T-cell (primary cell): ENCODE measurements at regions not wholly inside any gene's neighbourhood (a gene's known extent, or its start where the extent isn't known, plus 50 kb on each side); places are given as distances from the start of the nearest gene placed in this dataset.

Source experiments
- ATAC-seq, 4 experiments: fragments of 200-7000 bp in 3 of 4; fragments of 150-1000 bp in 1 of 4; cut with Tn5 transposase; replicated peaks in 1 of 4; 1 replicate in 3 of 4; 2 replicates in 1 of 4; pipeline ENCODE4 v1.10.0; 2021; ENCODE audit warnings: moderate library complexity in 3 of 4, mild to moderate bottlenecking in 2 of 4, moderate number of reproducible peaks in 1 of 4
- CTCF ChIA-PET, 2 donors: fragments of 300-600 bp; sonication (Branson Sonifier 250); formaldehyde crosslinking; loops; one replicate each; lab custom pipeline; 2022; ENCODE audit warnings: antibody characterized with exemption in 2 of 2; lab: Charles Lee
- POLR2A ChIA-PET, 2 donors: fragments of 300-600 bp; sonication (Branson Sonifier 250); formaldehyde crosslinking; loops; one replicate each; lab custom pipeline; 2022; ENCODE audit warnings: antibody characterized with exemption in 2 of 2; lab: Charles Lee
- DNase-seq, 35 experiments: peaks; one replicate each; pipeline versions ENCODE4 v3.0.0 to v3.0.0-alpha.2; 2013 to 2023
- H3K27ac ChIP-seq: one replicate; pipeline ENCODE4 v1.5.1; 2013; ENCODE audit warnings: low read length
- H3K27me3 ChIP-seq, 2 experiments: replicated peaks in 1 of 2; 1 replicate in 1 of 2; 2 replicates in 1 of 2; pipeline versions ENCODE4 v1.6.1 to v1.7.0; 2013; ENCODE audit warnings: low read length in 1 of 2, mixed read lengths in 1 of 2; ENCODE audit not compliant: control insufficient read depth in 2 of 2, insufficient read depth in 2 of 2; ENCODE audit errors: extremely low read depth in 1 of 2
- H3K36me3 ChIP-seq, 2 donors: 1 replicate in 1 of 2; 2 replicates in 1 of 2; pipeline versions ENCODE4 v1.6.1 to v1.7.0; 2013; ENCODE audit warnings: low read length in 1 of 2; ENCODE audit not compliant: control insufficient read depth in 2 of 2, insufficient read depth in 1 of 2; ENCODE audit errors: extremely low read depth in 1 of 2
- H3K4me1 ChIP-seq, 2 experiments: 1 replicate in 1 of 2; 2 replicates in 1 of 2; pipeline versions ENCODE4 v1.6.1 to v1.7.0; 2013; ENCODE audit warnings: low read length in 2 of 2, mixed read lengths in 1 of 2; ENCODE audit not compliant: insufficient read depth in 2 of 2, control insufficient read depth in 1 of 2; ENCODE audit errors: extremely low read depth in 1 of 2
- H3K4me3 ChIP-seq, 2 donors: 1 replicate in 1 of 2; 2 replicates in 1 of 2; pipeline versions ENCODE4 v1.5.1 to v1.7.0; 2013; ENCODE audit warnings: mild to moderate bottlenecking in 2 of 2, low read length in 1 of 2, moderate library complexity in 1 of 2; ENCODE audit not compliant: control insufficient read depth in 1 of 2; ENCODE audit errors: extremely low read depth in 1 of 2
- H3K9me3 ChIP-seq: 2 replicates; pipeline ENCODE4 v1.7.0; 2013
- H3K27ac Mint-ChIP-seq, 2 donors: one replicate each; pipeline ENCODE4 v1.8.0; 2020 to 2021; ENCODE audit warnings: mild to moderate bottlenecking in 2 of 2, mixed read lengths in 2 of 2
- H3K27me3 Mint-ChIP-seq, 2 donors: one replicate each; pipeline ENCODE4 v1.8.0; 2021 to 2022; ENCODE audit warnings: mixed read lengths in 2 of 2
- H3K36me3 Mint-ChIP-seq: one replicate; pipeline ENCODE4 v1.8.0; 2021; ENCODE audit warnings: mixed read lengths
- H3K4me1 Mint-ChIP-seq, 3 donors: one replicate each; pipeline ENCODE4 v1.8.0; 2020 to 2022; ENCODE audit warnings: mixed read lengths in 3 of 3, mild to moderate bottlenecking in 1 of 3
- H3K4me3 Mint-ChIP-seq, 3 donors: one replicate each; pipeline ENCODE4 v1.8.0; 2020 to 2022; ENCODE audit warnings: mild to moderate bottlenecking in 3 of 3, mixed read lengths in 3 of 3, moderate library complexity in 3 of 3
- H3K9me3 Mint-ChIP-seq, 3 donors: one replicate each; pipeline ENCODE4 v1.8.0; 2020 to 2022; ENCODE audit warnings: mixed read lengths in 3 of 3
- WGBS: methylation state at CpG from one replicate; pipeline ENCODE4 v1.1.5; 2013; ENCODE audit warnings: missing lambda C conversion rate; ENCODE audit not compliant: insufficient coverage; 5-methylcytosine and 5-hydroxymethylcytosine counted together

- no peak overlapping the region for H3K4me3 ChIP-seq
- POLR2A ChIA-PET, result interaction anchor here in 1 of 2 donors (0.6 kb wide), 1 partner anchor 718 kb away, joined by 8 read pairs; no protein-coding TSS in a partner anchor
- ATAC-seq (no peak), DNase-seq (no peak)
- peaks cover 0 to 5% (median 0%) of the 10 kb centered on the region in 3 donors for H3K9me3 Mint-ChIP-seq
- no peaks in the 10 kb centered on the region for H3K27me3 Mint-ChIP-seq
- H3K27me3 ChIP-seq, result peaks cover 0 to 4% of the 10 kb centered on the region in 2 experiments
- H3K4me3 Mint-ChIP-seq, result no peak overlapping the region
- H3K27ac Mint-ChIP-seq, result no peak overlapping the region
- H3K4me1 ChIP-seq, result peaks cover 0 to 6% of the 10 kb centered on the region in 2 experiments
- no peaks in the 10 kb centered on the region for H3K9me3 ChIP-seq
- CTCF ChIA-PET, result no interaction called here
- WGBS, result no CpG with 5 or more reads among the region's 4 CpGs
- H3K36me3 Mint-ChIP-seq, result no peaks in the 10 kb centered on the region
- no peaks in the 10 kb centered on the region for H3K36me3 ChIP-seq
- H3K27ac ChIP-seq, result no peak overlapping the region
- peaks cover 12 to 18% (median 17%) of the 10 kb centered on the region in 3 donors for H3K4me1 Mint-ChIP-seq
Measured at GRCh38 chr2:106032676-106033075, 161.4 kb downstream of the UXS1 start.

GRCh38 chr2:106030287-106031268, 163.5 kb downstream of the UXS1 start:
- no peaks in the 10 kb centered on the region for H3K27me3 Mint-ChIP-seq
- peaks cover 0 to 4% of the 10 kb centered on the region in 2 experiments for H3K27me3 ChIP-seq
- H3K27ac Mint-ChIP-seq, result no peak overlapping the region
- no peaks in the 10 kb centered on the region for H3K9me3 ChIP-seq
- WGBS, result 74% methylated on average over 8 of the region's 14 CpGs
- H3K9me3 Mint-ChIP-seq, result peaks cover 0 to 5% (median 0%) of the 10 kb centered on the region in 3 donors
- H3K36me3 Mint-ChIP-seq, result no peaks in the 10 kb centered on the region
- H3K27ac ChIP-seq, result no peak overlapping the region
- no peak overlapping the region for H3K4me3 ChIP-seq
- H3K36me3 ChIP-seq, result no peaks in the 10 kb centered on the region
- CTCF ChIA-PET, result no interaction called here
- peaks cover 7 to 13% of the 10 kb centered on the region in 2 experiments for H3K4me1 ChIP-seq
- H3K4me1 Mint-ChIP-seq, result peaks cover 26 to 32% (median 31%) of the 10 kb centered on the region in 3 donors
- ATAC-seq, result no peak
- H3K4me3 Mint-ChIP-seq, result no peak overlapping the region
- POLR2A ChIA-PET, result no interaction called here
- DNase-seq, result no peak

GRCh38 chr2:106028192-106028591, 165.9 kb downstream of the UXS1 start:
- Histone ChIP-seq H3K9me3 (no peaks in the 10 kb centered on the region), H3K4me1 (peaks cover 7 to 13% of the 10 kb centered on the region in 2 experiments), H3K27ac (no peak overlapping the region), H3K4me3 (no peak overlapping the region), H3K36me3 (no peaks in the 10 kb centered on the region), H3K27me3 (no peaks in the 10 kb centered on the region)
- ATAC-seq (peak in 2 of 4 experiments; percentile 36 to 59), DNase-seq (peak in 1 of 35 experiments; percentile 11)
- H3K4me1 Mint-ChIP-seq, result peaks cover 30 to 45% (median 35%) of the 10 kb centered on the region in 3 donors
- 74% methylated on average over 3 of the region's 4 CpGs for WGBS
- H3K9me3 Mint-ChIP-seq, result peaks cover 0 to 4% (median 0%) of the 10 kb centered on the region in 3 donors
- ChIA-PET CTCF (no interaction called here), POLR2A (no interaction called here)
- H3K27me3 Mint-ChIP-seq, result no peaks in the 10 kb centered on the region
- H3K27ac Mint-ChIP-seq, result peak overlapping the region; percentile 17 to 22
- no peak overlapping the region for H3K4me3 Mint-ChIP-seq
- H3K36me3 Mint-ChIP-seq, result no peaks in the 10 kb centered on the region

GRCh38 chr2:106026271-106027190, 167.6 kb downstream of the UXS1 start:
- ATAC-seq (peak in 1 of 4 experiments; percentile 35), DNase-seq (no peak)
- Histone ChIP-seq H3K27me3 (no peaks in the 10 kb centered on the region), H3K4me1 (peaks cover 7 to 13% of the 10 kb centered on the region in 2 experiments), H3K4me3 (no peak overlapping the region), H3K27ac (no peak overlapping the region), H3K36me3 (no peaks in the 10 kb centered on the region), H3K9me3 (no peaks in the 10 kb centered on the region)
- 31% methylated on average over 3 of the region's 6 CpGs for WGBS
- H3K4me1 Mint-ChIP-seq, result peaks cover 30 to 45% (median 35%) of the 10 kb centered on the region in 3 donors
- H3K27me3 Mint-ChIP-seq, result no peaks in the 10 kb centered on the region
- H3K27ac Mint-ChIP-seq, result no peak overlapping the region
- no peaks in the 10 kb centered on the region for H3K9me3 Mint-ChIP-seq
- H3K36me3 Mint-ChIP-seq, result no peaks in the 10 kb centered on the region
- H3K4me3 Mint-ChIP-seq, result peak overlapping the region in 1 of 3 donors; percentile 4
- POLR2A ChIA-PET, result interaction anchor here in 1 of 2 donors (0.7 kb wide), 1 partner anchor 182 kb away, joined by 7 read pairs; no protein-coding TSS in a partner anchor
- CTCF ChIA-PET, result no interaction called here

GRCh38 chr2:106025796-106026195, 168.3 kb downstream of the UXS1 start:
- H3K36me3 ChIP-seq, result no peaks in the 10 kb centered on the region
- no peaks in the 10 kb centered on the region for H3K9me3 ChIP-seq
- no peak for DNase-seq
- no peak overlapping the region for H3K27ac ChIP-seq
- POLR2A ChIA-PET, result no interaction called here
- peak overlapping the region in 1 of 3 donors; percentile 4 for H3K4me3 Mint-ChIP-seq
- WGBS, result 52% methylated on average over 3 of the region's 5 CpGs
- no peak overlapping the region for H3K4me3 ChIP-seq
- H3K27me3 Mint-ChIP-seq, result no peaks in the 10 kb centered on the region
- H3K4me1 Mint-ChIP-seq, result peaks cover 30 to 45% (median 35%) of the 10 kb centered on the region in 3 donors
- no peaks in the 10 kb centered on the region for H3K36me3 Mint-ChIP-seq
- no peak for ATAC-seq
- peaks cover 7 to 13% of the 10 kb centered on the region in 2 experiments for H3K4me1 ChIP-seq
- CTCF ChIA-PET, result no interaction called here
- no peaks in the 10 kb centered on the region for H3K9me3 Mint-ChIP-seq
- H3K27ac Mint-ChIP-seq, result no peak overlapping the region
- no peaks in the 10 kb centered on the region for H3K27me3 ChIP-seq

GRCh38 chr2:106021662-106022028, 172.5 kb downstream of the UXS1 start:
- ATAC-seq, result no peak
- Mint-ChIP-seq H3K27ac (no peak overlapping the region), H3K36me3 (no peaks in the 10 kb centered on the region), H3K4me3 (no peak overlapping the region), H3K4me1 (peaks cover 19 to 34% (median 23%) of the 10 kb centered on the region in 3 donors), H3K27me3 (no peaks in the 10 kb centered on the region), H3K9me3 (no peaks in the 10 kb centered on the region)
- ChIA-PET POLR2A (no interaction called here), CTCF (no interaction called here)
- 50% methylated on average over 1 of the region's 3 CpGs for WGBS
- H3K27me3 ChIP-seq, result no peaks in the 10 kb centered on the region
- no peaks in the 10 kb centered on the region for H3K9me3 ChIP-seq
- H3K27ac ChIP-seq, result no peak overlapping the region
- peaks cover 7 to 12% of the 10 kb centered on the region in 2 experiments for H3K4me1 ChIP-seq
- no peaks in the 10 kb centered on the region for H3K36me3 ChIP-seq
- DNase-seq, result no peak
- no peak overlapping the region for H3K4me3 ChIP-seq
